Dermis blood vessel endothelial cell (primary cell): ENCODE measurements at regions not wholly inside any gene's neighbourhood (a gene's known extent, or its start where the extent isn't known, plus 50 kb on each side); places are given as distances from the start of the nearest gene placed in this dataset.

Source experiments
- DNase-seq: peaks from one replicate; pipeline ENCODE4 v3.0.0; 2010

GRCh38 chr6:153623496-153623895, 415.5 kb upstream of the OPRM1 start:
- no peak for DNase-seq

GRCh38 chr6:153621491-153621890, 417.5 kb upstream of the OPRM1 start:
- DNase-seq = no peak

- DNase-seq = no peak
These were observed 418.0 kb upstream of the OPRM1 start for GRCh38 chr6:153621070-153621469.

- peak; percentile 1 for DNase-seq
These were observed 420.4 kb upstream of the OPRM1 start for GRCh38 chr6:153618371-153619322.

DNA sequence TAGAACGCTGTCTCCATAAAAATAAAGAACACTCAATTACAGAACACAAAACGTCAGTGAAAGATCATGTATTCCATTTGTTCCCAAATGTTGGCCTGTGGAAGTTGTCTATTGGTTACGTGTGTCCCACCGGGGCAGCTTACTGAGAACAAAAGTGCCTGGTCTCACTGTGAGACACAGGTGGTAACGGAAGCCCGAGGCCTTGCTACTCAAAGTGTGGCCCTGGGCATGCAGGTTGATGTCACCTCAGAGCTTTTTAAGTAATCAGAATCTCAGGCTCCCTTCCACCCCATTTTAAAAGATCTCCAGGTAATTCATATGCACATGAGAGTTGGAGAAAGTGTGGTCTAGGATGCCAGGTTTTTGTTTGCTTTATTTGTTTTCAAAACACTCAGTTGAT, 422.5 kb upstream of the OPRM1 start:
- DNase-seq = no peak

- DNase-seq = no peak
These were observed 425.2 kb upstream of the OPRM1 start for GRCh38 chr6:153613719-153614455.

GRCh38 chr6:153602401-153602800, 436.6 kb upstream of the OPRM1 start:
- DNase-seq = no peak

DNA sequence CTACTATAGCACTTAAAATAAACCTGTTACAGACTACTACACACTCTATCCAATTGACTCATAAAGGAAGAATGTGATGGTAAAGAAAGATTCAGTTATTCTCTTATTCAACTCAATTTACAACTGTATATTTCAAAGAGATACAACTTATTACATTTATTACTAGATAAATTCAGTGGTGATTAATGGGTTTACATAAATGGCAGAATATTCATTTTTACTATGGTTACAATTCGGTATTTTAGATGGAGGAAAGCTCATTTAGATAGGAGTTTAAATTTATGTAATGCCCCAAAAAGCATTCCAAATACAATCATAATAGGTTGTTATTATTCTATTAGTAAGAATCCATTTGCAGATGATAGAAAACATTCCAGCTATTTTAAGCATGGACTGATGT, 439.1 kb upstream of the OPRM1 start:
- no peak for DNase-seq

- no peak for DNase-seq
These were observed 443.1 kb upstream of the OPRM1 start for GRCh38 chr6:153595903-153596302.

GRCh38 chr6:153594871-153595270, 444.2 kb upstream of the OPRM1 start:
- DNase-seq = no peak

- DNase-seq = no peak
These were observed 447.9 kb upstream of the OPRM1 start for GRCh38 chr6:153591159-153591558.

DNA sequence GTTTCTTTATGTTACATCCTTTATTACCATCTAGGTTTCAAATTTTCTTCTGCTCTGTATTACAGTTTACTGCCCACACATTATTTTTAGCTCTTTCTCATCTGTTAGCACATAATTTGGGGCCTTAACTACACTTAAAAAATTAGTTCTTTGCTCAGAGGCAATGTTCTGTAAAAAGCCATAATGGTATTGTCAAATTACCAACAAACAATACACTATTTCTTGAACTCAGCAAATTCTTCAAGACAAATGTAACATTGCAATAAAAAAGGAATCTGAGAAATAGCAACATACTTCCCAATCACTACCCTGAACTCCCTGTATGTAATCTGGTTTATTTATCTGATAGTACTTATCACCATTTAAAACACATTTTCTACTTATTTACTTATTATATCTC, 448.6 kb upstream of the OPRM1 start:
- no peak for DNase-seq

GRCh38 chr6:153588330-153588729, 450.7 kb upstream of the OPRM1 start:
- no peak for DNase-seq

- no peak for DNase-seq
These were observed 452.6 kb upstream of the RGS17 start for GRCh38 chr6:153583685-153584084.

GRCh38 chr6:153580776-153581175, 449.7 kb upstream of the RGS17 start:
- no peak for DNase-seq

DNA sequence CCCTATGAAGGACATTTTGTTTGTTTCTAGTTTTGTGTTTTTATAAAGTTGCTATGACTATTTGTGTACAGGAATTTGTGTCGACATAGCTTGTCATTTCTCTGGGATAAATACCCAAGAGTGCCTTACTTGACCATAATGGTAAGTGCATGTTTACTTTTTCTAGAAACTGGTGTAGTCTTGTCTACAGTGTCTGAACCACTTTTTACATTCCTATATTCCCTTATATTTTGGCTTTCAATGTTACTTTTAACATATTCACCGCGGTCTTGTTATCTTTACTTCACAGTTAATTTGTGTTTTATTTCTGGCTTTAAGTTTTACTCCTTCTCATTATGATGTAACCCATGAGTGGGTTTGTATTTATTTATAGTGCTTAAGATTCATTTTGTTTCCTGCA, 444.4 kb upstream of the RGS17 start:
- no peak for DNase-seq

GRCh38 chr6:153574231-153574630, 443.1 kb upstream of the RGS17 start:
- no peak for DNase-seq

GRCh38 chr6:153572371-153572770, 441.3 kb upstream of the RGS17 start:
- no peak for DNase-seq

DNA sequence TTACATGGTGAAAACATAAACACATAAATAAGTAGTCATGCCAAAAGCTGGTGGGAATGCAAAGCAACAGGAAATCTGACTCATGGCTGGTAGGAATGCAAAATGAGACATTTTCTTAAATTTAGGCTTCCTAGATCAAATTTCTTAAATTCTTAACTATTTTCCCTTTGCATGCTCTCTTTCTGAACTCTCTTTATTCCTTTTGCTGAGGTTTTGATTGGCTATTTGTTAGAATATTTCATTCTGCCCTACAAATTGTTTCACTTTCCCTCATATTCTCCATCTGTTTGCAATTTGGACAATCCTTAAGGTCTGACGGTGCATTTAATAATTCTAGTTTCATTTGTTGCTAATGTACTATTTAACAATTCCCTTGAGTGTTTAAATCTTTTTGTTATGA, 437.5 kb upstream of the RGS17 start:
- DNase-seq = peak; percentile 30

GRCh38 chr6:153564803-153565202, 433.7 kb upstream of the RGS17 start:
- DNase-seq = peak; percentile 45

GRCh38 chr6:153563001-153563400, 431.9 kb upstream of the RGS17 start:
- DNase-seq = no peak

DNA sequence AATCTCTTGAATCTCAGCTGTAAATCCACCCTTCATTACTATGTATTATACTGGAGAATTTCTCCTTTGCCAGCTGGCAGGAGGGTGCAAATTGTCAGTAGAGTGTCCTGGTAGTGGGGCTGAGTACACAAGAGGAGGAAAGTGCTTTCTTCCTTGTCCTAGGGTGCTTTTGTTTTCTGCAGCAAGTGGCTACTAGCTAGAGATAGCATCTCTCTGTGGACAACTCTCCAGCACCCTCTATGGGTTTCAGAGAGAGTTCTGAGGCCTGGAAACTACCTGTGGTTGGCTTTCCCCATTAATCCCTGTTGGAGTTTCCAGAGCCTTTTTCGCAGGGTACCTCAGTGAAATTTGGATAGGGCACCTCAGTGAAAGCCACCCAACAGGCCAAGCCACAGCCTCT, 422.5 kb upstream of the RGS17 start:
- DNase-seq = peak; percentile 10

GRCh38 chr6:153539602-153540001, 408.5 kb upstream of the RGS17 start:
- DNase-seq = no peak

GRCh38 chr6:153538491-153538890, 407.4 kb upstream of the RGS17 start:
- no peak for DNase-seq
